Retinal pigment epithelial cell (primary cell): ENCODE measurements at regions not wholly inside any gene's neighbourhood (a gene's known extent, or its start where the extent isn't known, plus 50 kb on each side); places are given as distances from the start of the nearest gene placed in this dataset.

Experiments used
- DNase-seq: peaks from one replicate; pipeline ENCODE4 v3.0.0-alpha.2; 2010; ENCODE audit warnings: low read depth
- H3K4me3 ChIP-seq: 2 replicates; pipeline ENCODE4 v1.5.1; 2011; ENCODE audit warnings: mild to moderate bottlenecking, low read length, control low read depth, moderate library complexity
- TF ChIP-seq, protein P1 (sequence below): conservative IDR thresholded peaks from 2 replicates; pipeline ENCODE4 v1.5.1; 2011; ENCODE audit warnings: low read depth, low read length, control low read depth, inconsistent platforms

DNA sequence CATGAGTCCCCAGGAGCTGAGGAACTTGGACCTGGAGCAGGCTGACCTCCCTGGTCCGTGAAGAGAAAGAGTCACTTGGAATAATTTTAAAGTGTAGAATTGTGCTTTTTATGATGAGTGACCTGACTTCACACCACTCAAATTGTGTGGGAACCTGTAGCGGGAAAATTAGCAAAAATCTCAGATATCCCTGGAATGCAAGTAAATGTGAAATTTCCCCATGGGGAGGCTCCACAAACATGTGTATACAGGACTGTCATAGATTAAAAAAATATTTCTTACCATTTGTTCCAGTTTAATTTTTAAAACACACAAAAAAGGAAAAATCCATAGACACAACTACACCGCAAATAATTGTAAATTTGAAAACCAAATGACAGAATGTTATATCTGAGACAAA, 1079.6 kb upstream of the PABPC4L start:
- TF ChIP-seq, protein P1, sequence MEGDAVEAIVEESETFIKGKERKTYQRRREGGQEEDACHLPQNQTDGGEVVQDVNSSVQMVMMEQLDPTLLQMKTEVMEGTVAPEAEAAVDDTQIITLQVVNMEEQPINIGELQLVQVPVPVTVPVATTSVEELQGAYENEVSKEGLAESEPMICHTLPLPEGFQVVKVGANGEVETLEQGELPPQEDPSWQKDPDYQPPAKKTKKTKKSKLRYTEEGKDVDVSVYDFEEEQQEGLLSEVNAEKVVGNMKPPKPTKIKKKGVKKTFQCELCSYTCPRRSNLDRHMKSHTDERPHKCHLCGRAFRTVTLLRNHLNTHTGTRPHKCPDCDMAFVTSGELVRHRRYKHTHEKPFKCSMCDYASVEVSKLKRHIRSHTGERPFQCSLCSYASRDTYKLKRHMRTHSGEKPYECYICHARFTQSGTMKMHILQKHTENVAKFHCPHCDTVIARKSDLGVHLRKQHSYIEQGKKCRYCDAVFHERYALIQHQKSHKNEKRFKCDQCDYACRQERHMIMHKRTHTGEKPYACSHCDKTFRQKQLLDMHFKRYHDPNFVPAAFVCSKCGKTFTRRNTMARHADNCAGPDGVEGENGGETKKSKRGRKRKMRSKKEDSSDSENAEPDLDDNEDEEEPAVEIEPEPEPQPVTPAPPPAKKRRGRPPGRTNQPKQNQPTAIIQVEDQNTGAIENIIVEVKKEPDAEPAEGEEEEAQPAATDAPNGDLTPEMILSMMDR = no peak
- no peak overlapping the region for H3K4me3 ChIP-seq
- DNase-seq = peak; percentile 11

DNA sequence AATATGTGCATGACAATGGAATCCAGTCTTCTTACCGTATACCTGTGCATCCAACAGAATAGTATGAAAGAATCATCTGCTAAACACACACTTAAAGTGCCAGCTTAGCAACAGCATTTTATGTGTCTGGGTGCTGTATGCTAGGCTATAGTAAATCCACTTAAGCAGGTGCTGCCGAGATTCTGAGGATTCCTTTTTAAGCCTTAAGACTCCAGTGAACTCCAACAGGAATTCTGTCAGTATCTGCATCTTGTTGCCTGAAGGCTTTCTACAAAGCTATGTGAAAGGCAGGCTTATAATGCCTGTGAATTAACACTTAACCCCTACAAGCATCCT, 1076.4 kb upstream of the PABPC4L start:
- peak; percentile 56 for DNase-seq
- TF ChIP-seq, protein P1 = no peak
- no peak overlapping the region for H3K4me3 ChIP-seq

DNA sequence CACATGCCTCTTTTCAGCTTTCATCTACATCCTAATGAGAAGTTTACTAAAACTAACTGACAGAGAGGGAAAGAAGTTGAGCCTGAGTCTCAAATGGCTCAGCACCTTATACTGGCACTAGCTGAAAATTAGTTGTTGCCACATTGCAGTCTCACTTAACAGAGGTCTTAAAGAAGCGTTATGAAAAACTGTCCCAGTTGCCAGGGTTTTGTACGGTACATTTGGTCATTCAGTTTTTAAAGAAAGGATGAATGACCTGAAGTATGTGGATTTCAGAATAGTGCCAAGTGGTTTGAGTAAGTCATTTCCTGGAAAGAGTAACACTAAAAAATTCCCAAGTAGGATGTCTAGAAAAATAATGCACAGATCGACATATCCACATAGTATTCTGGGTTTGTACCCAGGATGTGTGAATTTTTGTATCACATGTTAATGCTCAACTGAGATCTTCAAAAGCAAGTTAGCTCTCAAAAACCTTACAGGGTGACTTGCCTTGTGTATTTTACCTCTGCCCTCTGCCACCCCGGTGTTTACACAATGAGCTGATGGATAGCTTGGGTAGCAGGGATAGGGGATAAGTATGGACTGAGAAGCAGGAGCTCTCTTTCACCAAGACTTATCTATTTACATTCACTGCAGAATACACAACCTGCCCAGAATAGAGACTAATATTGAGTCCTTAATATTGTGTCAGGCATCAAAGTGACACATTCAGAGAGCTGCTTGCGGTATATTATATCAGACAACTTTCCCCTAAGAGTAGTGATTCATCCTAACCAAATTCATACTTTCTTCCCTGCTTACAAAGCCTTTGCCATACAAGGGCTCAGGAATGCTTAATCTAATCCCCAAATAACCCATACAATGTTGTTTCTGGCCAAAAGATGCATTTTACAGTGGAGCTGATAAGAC, 1075.7 kb upstream of the PABPC4L start:
- TF ChIP-seq, protein P1 = no peak
- peak; percentile 43 for DNase-seq
- no peak overlapping the region for H3K4me3 ChIP-seq

DNA sequence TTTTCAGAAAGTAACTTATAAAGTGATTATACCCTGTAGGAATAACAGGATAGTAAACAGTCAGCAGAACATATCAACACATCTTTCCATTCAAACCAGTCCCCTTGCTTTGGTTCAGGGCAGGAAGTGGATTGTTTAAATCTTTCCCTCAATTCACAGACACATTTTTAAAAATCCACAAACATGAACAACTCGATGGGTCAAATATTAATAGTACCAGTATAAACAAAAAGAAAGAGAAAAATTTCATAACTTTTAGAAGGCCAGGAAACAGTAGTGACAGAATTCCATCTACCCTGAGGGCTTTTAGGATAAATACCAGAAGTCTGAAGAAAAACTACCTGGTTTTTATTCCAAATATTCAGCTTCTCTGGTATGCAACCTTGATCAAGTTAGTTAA, 1072.8 kb upstream of the PABPC4L start:
- TF ChIP-seq, protein P1 = no peak
- no peak overlapping the region for H3K4me3 ChIP-seq
- no peak for DNase-seq

DNA sequence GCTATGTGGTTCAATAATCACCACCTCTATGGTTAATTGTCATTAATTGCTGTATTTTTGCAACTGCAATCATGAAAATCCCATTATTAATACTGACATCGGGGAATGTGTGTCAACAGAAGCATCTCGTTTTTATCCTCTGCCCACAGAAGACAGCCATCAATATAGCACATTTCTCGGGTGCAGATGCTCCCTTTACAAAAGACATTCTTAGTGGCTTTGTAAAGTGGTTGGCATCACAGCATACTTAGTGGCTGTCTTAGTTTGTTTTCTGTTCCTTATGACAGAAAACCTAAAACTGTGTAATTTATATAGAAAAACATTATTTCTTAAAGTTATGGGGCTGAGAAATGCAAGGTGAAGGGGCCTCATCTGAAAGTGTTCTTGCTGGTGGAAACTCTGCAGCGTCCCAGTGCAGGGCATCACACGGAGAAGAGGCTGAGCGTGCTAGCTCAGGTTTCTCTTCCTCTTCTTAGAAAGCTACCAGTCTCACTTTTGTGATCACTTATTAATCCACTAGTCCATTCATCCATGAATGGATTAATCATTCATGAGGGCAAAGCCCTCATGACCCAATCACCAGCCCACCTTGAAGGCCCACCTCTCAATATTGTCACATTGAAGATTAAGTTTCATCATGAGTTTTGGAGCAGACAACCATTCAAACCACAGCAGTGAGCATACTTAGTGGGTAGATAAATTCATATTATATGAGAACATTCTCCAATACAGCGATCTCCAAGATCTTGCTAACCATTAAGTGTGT, 1067.7 kb upstream of the PABPC4L start:
- DNase-seq = no peak
- TF ChIP-seq, protein P1 = no peak
- no peak overlapping the region for H3K4me3 ChIP-seq

DNA sequence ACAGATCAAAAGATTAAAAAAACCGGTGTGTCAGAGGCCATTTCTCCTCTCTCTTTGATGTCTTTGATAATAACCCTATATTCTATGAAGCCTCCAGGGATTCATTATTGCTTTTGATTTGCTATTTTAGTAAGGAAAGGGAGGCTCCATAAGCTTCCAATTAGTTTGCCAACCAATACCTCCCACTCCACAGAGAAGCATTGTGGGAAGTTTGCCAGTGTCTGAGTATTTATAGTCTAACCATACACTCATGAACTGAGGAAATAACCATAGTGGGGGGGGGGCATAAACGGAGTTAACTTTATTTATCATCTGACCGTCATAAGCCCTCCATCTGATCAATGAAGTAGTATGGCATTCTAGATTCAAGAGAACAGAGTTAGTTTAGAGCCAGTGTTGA, 1066.8 kb upstream of the PABPC4L start:
- TF ChIP-seq, protein P1 = no peak

More for the DNA sequence above, 1066.8 kb upstream of the PABPC4L start:
- H3K4me3 ChIP-seq = no peak overlapping the region
- DNase-seq = no peak
